Right lobe of liver (tissue), 4 donors: ENCODE measurements at regions not wholly inside any gene's neighbourhood (a gene's known extent, or its start where the extent isn't known, plus 50 kb on each side); places are given as distances from the start of the nearest gene placed in this dataset.

ENCODE experiments used
- POLR2A ChIP-seq: fragments of 450-650 bp; IDR thresholded peaks from one replicate; pipeline ENCODE4 v1.6.1; 2017; ENCODE audit warnings: antibody characterized with exemption, mild to moderate bottlenecking
- TF ChIP-seq, protein P1 (sequence below), 4 donors: fragments of 200-600 bp in 3 of 4; fragments of 450-650 bp in 1 of 4; IDR thresholded peaks; one replicate each; pipeline versions ENCODE4 v1.5.1 to v1.8.0; 2016 to 2022; ENCODE audit warnings: antibody characterized with exemption in 4 of 4, mild to moderate bottlenecking in 2 of 4
- donor health status: DM: no; HTN: no; CAD: no.
- donor health status: DM: no; HTN: no; CAD: no.
- donor health status: DM: no; HTN: yes; CAD: no.

DNA sequence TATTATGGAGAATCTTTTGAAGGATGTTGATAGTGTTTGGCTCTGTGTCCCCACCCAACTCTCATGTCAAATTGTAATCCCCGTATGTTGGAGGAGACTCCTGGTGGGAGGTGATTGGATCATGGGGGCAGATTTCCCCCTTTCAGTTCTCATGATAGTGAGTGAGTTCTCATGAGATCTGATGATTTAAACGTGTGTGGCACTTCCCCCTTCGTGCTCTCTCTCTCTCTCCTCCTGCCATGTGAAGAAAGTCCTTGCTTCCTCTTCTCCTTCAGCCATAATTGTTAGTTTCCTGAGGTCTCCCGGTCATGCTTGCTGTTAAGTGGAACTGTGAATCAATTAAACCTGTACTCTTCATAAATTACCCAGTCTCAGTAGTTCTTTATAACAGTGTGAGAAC is 166.1 kb upstream of the NUDT6 start:
- TF ChIP-seq, protein P1, sequence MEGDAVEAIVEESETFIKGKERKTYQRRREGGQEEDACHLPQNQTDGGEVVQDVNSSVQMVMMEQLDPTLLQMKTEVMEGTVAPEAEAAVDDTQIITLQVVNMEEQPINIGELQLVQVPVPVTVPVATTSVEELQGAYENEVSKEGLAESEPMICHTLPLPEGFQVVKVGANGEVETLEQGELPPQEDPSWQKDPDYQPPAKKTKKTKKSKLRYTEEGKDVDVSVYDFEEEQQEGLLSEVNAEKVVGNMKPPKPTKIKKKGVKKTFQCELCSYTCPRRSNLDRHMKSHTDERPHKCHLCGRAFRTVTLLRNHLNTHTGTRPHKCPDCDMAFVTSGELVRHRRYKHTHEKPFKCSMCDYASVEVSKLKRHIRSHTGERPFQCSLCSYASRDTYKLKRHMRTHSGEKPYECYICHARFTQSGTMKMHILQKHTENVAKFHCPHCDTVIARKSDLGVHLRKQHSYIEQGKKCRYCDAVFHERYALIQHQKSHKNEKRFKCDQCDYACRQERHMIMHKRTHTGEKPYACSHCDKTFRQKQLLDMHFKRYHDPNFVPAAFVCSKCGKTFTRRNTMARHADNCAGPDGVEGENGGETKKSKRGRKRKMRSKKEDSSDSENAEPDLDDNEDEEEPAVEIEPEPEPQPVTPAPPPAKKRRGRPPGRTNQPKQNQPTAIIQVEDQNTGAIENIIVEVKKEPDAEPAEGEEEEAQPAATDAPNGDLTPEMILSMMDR (IDR thresholded peaks at IDR 0.05), result no peak
- TF ChIP-seq POLR2A, result no peak
